Ovary (tissue), 3 donors: ENCODE measurements at regions not wholly inside any gene's neighbourhood (a gene's known extent, or its start where the extent isn't known, plus 50 kb on each side); places are given as distances from the start of the nearest gene placed in this dataset.

Experiments
- CTCF ChIP-seq, 3 donors: fragments of 450-650 bp in 2 of 3; fragments of 200-600 bp in 1 of 3; IDR thresholded peaks; one replicate each; pipeline versions ENCODE4 v1.5.1 to v1.8.0; 2016 to 2022; ENCODE audit warnings: antibody characterized with exemption in 3 of 3, mild to moderate bottlenecking in 1 of 3
- POLR2A ChIP-seq: fragments of 450-650 bp; IDR thresholded peaks from one replicate; pipeline ENCODE4 v1.6.1; 2017; ENCODE audit warnings: antibody characterized with exemption, mild to moderate bottlenecking, moderate library complexity
- donor health status: DM: no; HTN: no; CAD: no.

GRCh38 chr10:43960981-43961380 lies 312.3 kb upstream of the ZNF32 start:
- TF ChIP-seq CTCF (IDR thresholded peaks at IDR 0.05): no peak
- no peak for TF ChIP-seq POLR2A
